ENCODE measurements at regions not wholly inside any gene's neighbourhood (a gene's known extent, or its start where the extent isn't known, plus 50 kb on each side); places are given as distances from the start of the nearest gene placed in this dataset.

- TF ChIP-seq MYC (IDR thresholded peaks at IDR 0.05; ENCODE audit: low read depth, low read length) (no peak), MYC (CRISPR knock-in tag; IDR thresholded peaks at IDR 0.05; ENCODE audit: borderline replicate concordance, low read depth) (no peak), NFYB (IDR thresholded peaks at IDR 0.05; ENCODE audit: extremely low read depth, insufficient read length) (no peak), MLX (CRISPR knock-in tag; conservative IDR thresholded peaks at IDR 0.05) (no peak), FOXK2 (conservative IDR thresholded peaks at IDR 0.05 in 1 of 2, IDR thresholded peaks at IDR 0.05 in 1 of 2; ENCODE audit: low read depth in 2 of 2) (no peak), ZNF263 (CRISPR knock-in tag; IDR thresholded peaks at IDR 0.05; ENCODE audit: borderline replicate concordance) (no peak), MEF2D (tag; conservative IDR thresholded peaks at IDR 0.05; ENCODE audit: low read depth) (no peak), ZNF780A (CRISPR knock-in tag; IDR thresholded peaks at IDR 0.05) (no peak)
These were observed 81.8 kb upstream of the WARS2 start for GRCh38 chr1:119222271-119222670.
